Kidney glomerular epithelial cell (primary cell): ENCODE measurements at regions not wholly inside any gene's neighbourhood (a gene's known extent, or its start where the extent isn't known, plus 50 kb on each side); places are given as distances from the start of the nearest gene placed in this dataset.

Experiments
- DNase-seq: peaks from one replicate; lab custom pipeline; 2025; lab: John Stamatoyannopoulos, UW

DNA sequence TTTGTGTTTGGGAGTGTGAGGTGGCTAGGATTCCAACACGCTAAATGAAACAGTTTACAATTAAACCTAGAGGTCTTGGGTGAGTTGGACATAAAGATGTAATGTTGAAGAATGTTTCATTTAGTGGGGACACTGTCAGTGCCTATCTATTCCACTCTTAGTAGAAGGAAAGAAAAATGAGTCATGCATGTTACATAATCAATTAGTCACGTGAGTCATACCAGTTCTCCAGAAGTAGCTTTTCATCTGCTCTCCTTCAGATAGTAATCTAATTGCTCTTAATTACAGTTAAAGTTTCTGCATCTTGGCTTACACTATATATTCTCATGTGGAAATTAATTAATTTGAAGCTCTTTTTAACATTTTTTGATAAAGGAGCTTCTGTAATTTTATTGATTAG, 115.7 kb upstream of the P2RY1 start:
- DNase-seq, result no peak

DNA sequence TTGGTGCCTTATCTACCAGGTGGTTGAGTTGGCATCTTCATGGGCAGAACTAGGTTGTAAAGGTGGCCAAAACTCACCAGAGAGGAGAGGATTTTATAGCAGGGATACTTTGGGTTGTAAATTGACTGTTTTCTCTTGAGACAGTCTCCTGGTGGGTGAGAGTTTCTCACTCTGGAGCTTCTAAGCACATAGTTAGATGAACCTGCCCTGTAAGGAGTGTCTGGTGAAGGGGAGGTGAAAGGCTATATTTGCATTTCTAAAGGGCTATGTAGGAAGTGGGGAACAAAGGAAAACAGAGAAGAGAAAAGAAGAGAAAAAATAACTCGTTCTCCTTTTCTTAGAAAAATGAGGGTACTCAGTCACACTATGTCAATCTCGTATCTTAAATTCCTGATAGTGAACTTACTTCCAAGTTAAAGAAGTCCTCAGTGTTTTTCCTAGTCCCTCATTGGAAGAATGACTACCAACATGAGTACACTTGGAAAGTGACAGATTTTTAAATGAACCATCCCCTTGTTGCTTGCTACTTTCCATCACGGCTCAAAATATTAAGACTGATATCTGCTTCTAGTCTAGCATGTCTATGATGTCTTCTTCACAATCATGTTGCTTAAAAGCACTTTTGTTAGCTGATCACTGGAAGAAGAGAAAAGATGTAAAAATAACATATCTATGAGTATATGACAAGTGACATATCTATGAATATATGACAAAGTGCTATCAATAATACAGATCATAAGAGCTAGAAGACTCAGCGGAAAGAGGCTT, 113.8 kb upstream of the P2RY1 start:
- no peak for DNase-seq

DNA sequence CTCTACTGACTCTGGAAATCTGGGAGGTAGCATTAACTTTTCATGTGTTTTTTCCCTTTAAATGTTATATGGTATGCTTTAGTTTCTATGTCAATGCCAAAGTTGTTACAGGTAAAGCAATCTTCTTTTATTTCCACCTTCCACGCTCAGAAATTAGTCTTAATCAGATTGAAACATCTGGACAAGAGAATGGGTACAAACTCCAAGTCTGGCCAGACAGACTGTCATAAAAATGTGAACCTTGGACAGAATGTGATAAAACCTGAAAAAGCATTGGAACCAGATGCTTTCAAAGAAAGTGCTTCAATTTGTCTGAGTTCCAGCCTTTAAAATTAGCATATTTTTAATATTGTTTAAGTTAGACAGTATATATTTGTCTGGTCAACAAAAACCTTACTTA, 110.7 kb upstream of the P2RY1 start:
- DNase-seq, result no peak

DNA sequence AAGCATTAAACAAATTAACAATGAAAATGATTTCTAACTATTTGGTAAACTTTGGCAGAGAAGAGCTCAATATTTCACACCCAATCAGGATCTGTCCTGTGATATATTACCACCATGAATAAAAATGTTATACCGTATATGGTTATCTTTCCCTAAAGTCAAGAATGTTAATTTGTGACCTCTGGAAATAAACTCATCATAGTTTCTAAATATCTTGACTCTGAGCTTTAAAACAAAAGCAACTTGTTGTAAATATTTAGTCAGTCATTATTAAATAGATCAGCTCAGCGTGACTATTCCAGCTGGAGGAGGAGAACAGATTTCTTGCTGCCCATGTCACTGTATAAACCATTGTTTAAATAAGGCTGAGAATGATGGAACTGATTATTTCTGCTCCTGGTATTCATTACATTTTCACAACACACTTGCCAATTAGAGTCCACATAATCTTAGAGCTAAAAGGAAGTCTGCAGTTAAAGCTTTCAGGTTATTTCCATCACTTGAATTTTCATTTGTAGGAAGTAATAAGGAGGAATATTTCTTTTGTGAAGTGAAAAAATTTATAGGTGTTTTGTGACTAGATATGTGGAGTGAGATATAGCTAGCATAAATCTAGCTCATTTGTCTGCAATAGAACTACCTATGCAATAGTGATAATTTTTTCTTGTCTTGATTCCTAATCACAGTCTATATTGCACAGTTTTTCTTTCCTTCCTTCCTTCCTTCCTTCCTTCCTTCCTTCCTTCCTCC, 106.5 kb upstream of the P2RY1 start:
- no peak for DNase-seq

DNA sequence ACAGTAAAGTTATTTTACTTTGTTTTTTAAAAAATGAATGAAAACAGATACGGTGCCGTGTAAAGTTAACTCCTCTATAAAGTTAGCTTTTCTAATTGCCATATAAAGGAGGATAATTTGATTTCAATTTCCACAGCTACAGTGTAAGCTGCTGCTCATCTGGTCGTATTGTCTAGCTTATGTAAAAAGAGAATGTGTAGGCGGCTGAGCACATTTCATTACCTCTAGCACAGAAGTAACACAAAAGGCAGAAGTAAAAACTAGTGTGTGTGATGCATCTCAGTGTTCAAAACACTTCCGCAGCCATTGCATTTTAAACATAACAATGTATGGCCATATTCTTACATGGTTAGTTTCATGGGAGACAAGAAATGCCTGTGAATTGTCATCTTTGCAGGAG, 105.0 kb upstream of the P2RY1 start:
- DNase-seq, result no peak

DNA sequence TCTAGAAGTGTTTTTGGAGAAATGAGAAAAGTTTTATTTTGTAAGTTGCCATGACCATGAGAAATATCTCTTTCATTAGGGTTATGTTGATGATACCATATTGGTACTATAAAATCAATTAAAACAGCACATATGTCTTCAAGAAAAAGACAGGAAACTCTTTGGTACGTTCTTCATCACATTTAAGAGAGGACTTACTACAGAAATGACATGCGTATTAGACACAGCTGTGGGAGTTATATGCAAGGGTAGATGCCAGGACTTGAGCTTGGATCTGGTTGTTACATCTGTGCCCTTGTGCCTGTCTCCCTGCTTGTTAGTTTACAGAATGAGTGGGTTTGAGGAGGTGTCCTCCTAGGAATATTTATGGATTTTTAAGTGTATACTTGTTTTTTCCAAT, 103.4 kb upstream of the P2RY1 start:
- no peak for DNase-seq

DNA sequence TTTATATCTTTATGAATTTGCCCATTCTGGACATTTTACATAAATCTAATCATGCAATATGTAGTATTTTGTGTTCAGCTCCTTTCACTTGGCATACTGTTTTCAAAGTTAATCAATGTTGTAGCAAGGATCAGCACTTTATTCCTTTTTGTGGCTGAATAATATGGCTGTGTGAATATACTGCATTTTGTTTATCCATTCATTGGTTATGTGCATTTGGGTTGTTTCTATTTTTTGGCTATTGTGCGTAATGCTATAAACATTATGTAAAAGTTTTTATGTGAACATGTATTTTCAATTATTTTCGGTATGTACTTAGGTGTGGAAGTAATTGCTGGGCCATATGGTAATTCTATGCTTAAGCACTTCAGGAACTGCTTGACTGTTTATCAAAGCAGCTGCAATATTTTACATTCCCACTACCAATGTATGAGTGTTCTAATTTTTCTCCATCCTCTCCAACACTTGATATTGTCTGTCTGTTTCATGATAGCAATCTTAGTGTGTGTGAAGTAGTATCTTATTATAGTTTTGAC, 101.3 kb upstream of the P2RY1 start:
- DNase-seq, result no peak

DNA sequence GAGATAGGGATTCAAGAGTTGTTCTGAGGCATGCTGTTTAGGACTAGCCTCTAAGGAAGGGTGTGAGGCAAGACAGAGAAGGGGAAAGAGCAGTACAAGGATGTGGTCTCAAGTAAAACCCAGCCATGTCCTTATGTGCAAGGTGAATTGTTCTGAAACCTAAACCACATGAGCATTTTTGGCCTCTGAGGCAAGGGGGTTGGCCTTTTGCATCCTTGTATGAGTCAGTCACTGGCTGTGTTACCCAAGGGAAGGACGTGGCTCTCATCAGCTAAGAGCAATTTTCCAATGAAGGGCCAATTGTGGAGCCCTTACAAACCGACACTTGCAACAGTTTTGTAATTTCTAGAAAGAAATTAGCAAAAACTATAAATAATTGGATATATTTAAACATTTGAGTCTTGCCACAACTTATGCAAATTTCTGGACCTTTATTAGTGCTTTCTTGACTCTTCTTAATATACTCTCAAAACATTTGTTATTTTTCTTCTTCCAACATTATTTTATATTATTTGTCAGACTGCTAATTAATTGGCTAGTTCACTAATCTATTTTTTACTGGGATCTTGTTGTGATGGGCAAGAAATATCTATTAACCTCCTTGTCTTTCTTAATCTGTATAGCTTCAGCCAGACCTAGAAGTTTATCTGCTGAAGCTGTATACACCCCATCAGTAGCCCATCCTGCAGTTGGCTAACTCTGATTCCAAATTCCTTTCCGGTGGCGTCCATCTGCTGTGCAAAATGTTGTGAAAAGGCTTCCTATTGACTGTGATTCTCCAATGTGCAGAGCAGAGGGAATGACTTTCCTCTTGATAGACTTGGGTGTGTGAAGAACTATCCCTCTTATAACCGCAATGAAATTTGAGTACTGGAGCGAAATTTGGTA, 97.7 kb upstream of the P2RY1 start:
- DNase-seq, result no peak

DNA sequence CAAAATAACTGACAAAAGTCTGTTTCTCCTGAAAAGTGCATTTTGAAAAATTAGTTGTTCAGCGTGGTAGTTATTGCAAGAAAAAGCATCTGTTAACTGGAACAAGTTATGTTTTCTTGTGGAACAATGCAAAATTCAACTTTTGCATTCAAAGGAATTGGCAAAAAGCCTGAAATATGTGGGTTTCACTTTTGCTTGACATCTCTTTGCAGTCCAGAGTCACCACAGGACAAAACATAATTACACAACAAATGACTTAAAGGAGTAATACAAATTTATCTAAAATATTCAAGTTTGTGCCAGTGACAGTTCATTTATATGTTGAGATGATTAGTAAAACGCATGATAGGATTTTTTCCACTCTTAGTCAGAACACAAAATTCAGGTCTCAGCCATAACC, 96.3 kb upstream of the P2RY1 start:
- no peak for DNase-seq

DNA sequence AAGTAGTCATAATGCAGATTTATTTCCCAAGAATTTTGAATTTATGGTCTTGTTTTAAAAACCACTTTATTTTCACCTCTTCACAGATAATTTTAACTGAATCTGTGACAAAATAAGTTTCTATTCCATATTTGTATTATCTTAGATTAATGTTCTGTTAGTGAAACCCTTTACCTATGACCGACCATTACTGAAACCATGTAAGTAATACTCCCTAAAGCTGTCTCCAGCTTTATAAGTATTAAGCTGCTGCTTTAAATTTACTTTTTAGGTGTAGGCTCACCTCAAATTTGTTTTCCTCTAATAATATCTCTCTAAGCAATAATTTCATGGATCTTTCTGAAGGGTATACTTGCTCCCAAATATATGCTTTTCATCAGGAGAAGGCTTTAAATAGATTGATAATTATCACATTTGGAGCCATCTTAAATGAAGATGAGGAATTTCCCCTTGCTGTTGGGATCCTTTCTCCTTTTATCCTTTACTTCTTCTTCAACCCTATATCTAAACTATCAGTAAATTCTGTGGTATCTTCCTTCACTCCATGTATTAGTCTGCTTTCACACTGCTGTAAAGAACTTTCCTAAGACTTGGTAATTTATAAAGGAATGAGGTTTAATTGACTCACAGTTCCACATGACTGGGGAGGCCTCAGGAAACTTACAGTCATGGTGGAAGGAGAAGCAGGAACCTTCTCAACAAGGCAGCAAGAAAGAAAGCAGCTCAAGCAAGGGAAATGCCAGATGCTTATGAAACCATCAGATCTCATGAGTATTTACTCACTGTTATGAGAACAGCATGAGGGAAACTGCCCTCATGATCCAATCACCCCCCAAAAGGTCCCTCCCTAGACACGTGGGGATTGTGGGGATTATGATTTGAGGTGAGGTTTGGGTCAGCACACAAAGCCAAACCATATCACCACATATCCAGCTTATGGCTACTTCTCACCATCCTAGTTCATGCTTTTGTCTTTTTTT, 92.3 kb upstream of the P2RY1 start:
- DNase-seq, result no peak

DNA sequence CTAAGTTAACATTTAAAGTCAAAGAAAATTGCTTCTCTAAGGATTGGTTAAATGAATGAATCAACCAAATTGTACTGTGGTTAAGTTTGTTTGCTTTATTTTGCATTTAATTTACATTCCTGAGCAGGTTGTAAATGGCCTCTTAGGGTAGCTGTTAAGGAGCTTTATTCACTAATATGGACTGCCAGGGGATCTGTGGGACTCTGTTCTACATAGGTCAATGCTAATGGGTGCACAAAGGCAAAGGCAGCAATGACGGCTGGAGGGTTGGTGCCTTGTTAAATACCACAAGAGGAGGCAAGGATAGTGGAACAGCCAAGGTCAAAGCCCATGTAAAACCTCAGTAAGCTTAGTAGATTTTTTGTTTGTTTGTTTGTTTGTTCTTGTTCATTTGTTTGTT, 89.3 kb upstream of the P2RY1 start:
- no peak for DNase-seq

DNA sequence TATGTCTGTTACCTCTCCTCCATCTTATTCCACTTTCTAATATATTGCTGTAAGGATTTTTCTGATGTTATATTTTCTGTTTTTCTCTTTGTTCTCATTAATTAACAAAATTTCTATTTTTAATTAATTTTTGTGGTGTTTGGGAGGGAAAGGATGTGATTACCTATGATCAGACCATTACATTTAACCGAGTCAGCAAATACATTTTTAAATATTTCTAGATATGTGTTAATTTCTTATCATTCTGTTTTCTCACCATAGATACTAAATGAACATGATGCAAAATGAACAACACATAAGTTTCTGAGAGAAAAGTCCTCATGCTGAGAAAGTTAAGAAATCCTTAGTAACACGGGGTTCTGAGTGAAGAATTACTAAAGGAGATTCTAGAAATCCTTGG, 80.6 kb upstream of the P2RY1 start:
- DNase-seq, result no peak

DNA sequence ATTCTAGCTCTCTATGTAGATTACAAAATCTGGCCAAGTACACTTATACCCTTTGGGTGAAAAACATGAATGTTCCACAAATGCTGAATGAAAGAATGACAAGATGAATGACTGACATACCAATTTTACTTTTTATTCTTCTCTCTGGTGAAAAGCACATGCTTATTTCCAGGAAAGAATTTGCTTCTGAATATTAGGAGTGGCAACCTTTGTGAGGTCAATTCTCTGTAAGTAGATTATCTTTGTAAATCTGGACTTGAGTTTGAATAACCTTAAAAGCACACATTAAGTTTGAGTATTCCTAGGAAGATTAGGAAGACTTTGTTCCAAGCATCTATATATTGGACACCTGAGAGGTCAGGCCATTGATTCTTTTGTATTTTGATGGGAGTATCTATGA, 78.1 kb upstream of the P2RY1 start:
- no peak for DNase-seq

DNA sequence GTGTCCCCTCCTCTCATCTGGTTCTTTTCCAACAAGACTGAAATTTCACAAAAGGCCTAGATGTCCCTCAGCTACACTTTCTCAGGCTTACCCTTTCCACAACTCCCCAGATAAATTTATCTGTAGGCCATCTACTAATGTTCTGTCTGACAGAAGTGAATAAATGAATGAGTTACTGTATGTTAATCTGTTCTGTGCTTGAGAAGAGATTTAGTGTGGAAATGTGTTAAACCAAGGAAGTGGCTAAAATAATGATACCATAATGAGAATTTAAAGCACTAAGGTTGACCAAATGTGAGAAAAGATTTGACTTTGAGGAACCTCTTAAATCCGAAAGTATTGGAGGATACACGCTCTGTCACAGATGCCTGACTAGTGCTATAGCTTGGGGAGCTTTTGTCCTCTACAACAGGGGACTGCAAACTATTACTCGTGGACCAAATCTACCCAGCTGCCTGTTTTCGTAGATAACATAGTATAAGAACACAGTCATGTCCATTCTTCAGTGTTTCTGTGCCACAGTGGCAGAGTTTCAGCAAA, 74.8 kb upstream of the P2RY1 start:
- no peak for DNase-seq

DNA sequence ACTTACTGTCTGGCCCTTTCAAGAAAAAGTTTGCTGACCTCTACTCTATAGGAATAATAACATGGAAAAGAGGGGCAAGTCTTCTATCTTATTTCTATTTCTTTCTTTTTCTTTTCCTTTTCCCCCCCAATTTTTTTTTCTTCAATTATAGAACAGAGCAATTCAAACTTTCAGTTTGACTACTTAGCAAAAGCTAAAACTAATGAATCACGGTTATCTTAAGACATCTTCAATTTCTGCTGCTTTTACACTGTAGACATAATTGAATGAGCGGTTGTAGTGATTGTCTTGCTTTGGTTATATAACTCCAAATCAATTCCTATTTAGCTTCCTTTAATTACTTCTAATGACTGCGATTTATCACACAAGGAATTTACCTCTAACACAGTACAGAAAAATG, 74.3 kb upstream of the P2RY1 start:
- DNase-seq, result no peak

DNA sequence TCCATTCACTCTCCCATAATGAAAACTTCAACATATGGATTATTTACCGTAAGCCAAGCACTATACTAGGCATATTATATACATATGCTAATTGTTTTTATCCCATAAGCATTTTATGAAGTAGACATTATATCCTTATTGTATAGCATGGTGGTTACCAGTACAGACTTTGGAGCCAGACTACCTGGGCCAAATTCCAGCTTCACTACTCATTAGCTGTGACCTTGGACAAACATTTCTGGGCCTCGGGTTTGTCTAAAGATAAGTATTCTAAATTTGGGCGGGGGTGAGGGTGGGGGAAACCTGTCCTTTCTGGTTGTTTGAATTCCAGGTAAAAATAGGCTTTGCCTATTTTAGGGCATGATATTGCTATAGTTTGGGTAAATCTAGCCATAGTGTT, 66.5 kb upstream of the P2RY1 start:
- no peak for DNase-seq

DNA sequence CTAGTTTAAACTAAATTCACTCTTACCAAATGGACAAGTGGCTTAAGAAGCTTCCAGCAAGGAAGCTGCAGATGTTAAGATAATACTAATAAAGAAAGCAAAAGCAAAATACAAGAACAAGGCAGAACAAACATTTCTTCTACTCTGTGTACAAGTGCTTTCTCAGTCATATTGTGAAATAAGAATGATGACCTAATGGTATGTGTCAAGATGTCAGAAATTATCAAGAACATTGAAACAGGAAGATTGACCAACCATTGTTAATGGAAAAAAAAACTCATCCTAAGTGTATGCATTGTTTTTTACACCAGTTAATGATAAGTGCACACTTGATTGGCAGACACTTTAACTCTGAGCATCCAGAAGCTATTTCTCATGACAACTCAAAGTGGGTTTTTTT, 65.4 kb upstream of the P2RY1 start:
- DNase-seq, result no peak

DNA sequence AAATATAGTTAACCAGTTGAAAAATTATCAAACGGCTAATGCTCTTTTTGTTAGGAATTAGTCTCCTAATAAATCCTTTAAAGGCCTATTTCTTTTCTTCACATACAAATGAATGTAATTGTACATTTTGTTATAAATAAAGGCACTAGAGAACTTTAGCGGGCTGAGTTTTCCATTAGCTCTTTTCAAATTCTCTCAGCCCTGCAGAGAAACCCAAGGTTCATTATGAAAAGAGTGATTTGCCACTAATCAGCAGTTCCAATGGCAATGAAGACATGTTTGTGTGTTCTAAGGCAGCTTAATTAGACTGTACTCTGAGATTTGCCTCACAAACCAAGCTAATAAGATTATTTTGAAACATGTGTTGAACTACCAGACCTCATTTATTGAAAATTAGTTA, 64.6 kb upstream of the P2RY1 start:
- DNase-seq, result no peak

DNA sequence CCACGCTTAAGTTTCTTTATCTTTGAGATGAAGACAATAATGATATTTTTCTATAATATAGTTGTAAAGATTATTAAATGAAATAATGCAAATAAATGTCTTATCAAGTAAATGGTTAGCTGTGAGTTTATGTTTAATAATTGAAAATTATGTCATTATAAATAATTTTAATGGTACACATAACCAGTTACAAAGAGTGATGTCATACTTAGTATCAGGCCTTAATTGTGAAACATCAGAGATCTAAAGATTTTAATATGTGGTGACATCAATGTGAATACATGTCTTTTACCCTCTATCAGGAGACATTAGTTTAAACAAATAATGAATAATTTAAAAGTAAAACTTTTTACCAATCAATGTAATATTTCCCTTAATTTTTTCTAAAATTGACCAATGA, 63.8 kb upstream of the P2RY1 start:
- DNase-seq, result no peak

DNA sequence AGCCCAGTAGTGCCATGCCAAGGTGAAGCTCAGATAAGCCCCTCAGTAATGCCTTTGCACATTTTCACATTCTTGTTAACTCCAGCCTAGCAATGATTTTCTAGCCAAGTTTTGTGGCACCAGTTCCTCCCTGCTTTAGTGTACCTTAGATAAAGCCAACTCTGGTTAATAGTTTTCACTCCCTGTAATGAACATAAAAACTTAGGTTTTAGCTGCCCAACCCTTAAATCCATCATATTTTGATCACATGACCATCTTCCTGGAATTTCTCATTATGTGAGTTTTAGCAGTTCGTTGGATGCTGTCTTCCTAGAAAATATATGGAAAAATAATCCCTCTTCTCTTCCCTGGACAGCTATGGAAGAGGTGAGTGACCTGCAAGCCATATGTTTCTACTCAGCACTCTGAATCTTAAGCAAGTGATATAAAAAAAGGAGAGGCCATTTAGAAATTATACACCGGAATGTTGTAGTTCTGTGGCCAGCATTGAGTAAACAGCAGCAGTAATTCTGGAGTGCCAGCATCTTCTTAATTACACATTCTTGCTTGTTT, 62.2 kb upstream of the P2RY1 start:
- DNase-seq, result no peak

DNA sequence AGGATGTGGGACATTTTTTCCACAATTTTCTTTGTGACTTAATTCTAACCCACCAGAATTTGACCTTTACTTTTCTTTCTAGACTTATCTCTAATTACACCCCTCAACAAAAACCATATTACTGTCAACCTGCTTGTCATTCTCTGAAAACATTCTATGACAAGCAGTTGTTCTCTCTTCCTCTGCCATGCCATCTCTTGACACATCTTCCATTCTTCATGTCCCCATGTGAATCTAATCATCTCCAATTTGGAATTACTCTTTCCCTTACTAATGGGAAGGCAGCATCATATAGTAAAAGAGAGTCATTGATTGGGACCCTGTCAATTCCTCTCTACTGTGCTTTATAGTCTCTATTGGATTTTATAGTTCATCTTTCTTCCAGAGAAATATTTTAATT, 61.3 kb upstream of the P2RY1 start:
- no peak for DNase-seq
